WTC11 (cell line): ENCODE measurements at regions not wholly inside any gene's neighbourhood (a gene's known extent, or its start where the extent isn't known, plus 50 kb on each side); places are given as distances from the start of the nearest gene placed in this dataset.

Source experiments
- ATAC-seq: fragments of 200-7000 bp; cut with Tn5 transposase; 2 replicates; pipeline ENCODE4 v1.10.0; 2021; ENCODE audit warnings: mild to moderate bottlenecking, moderate library complexity
- CTCF ChIA-PET: fragments of 300-600 bp; sonication (Branson Sonifier 250); formaldehyde crosslinking; loops from one replicate; lab custom pipeline; 2021; ENCODE audit warnings: antibody characterized with exemption; lab: Charles Lee
- POLR2A ChIA-PET: fragments of 350-600 bp; sonication (Branson Sonifier 250); formaldehyde crosslinking; loops from one replicate; lab custom pipeline; 2021; ENCODE audit warnings: antibody characterized with exemption; lab: Charles Lee
- DNase-seq: peaks from one replicate; pipeline ENCODE4 v3.0.0; 2021; ENCODE audit warnings: low spot score
- H3K27ac Mint-ChIP-seq: 2 replicates; pipeline ENCODE4 v1.8.0; 2021; ENCODE audit warnings: mixed read lengths
- H3K27me3 Mint-ChIP-seq: 2 replicates; pipeline ENCODE4 v1.8.0; 2021; ENCODE audit warnings: low read depth, mild to moderate bottlenecking, moderate library complexity, mixed read lengths
- H3K36me3 Mint-ChIP-seq: 2 replicates; pipeline ENCODE4 v1.8.0; 2021; ENCODE audit warnings: mixed read lengths
- H3K4me1 Mint-ChIP-seq: 2 replicates; pipeline ENCODE4 v1.8.0; 2022; ENCODE audit warnings: mixed read lengths
- H3K4me3 Mint-ChIP-seq: 2 replicates; pipeline ENCODE4 v1.8.0; 2021; ENCODE audit warnings: mild to moderate bottlenecking, moderate library complexity, mixed read lengths
- H3K9me3 Mint-ChIP-seq: 2 replicates; pipeline ENCODE4 v1.8.0; 2021; ENCODE audit warnings: mixed read lengths
- ARID4B ChIP-seq: sonication (generic); formaldehyde crosslinking; IDR thresholded peaks from 2 replicates; pipeline ENCODE4 v1.8.0; 2023; ENCODE audit warnings: missing genetic modification reagents, mild to moderate bottlenecking, borderline replicate concordance
- ELF4 ChIP-seq: sonication (generic); formaldehyde crosslinking; IDR thresholded peaks from 2 replicates; pipeline ENCODE4 v1.8.1; 2022; ENCODE audit warnings: low read depth, mild to moderate bottlenecking, moderate library complexity, missing genetic modification reagents
- EMX1 ChIP-seq: fragments of 250-450 bp; sonication (Bioruptor Pico); IDR thresholded peaks from 2 replicates; pipeline ENCODE4 v1.8.0; 2021; ENCODE audit warnings: mild to moderate bottlenecking
- FOXJ3 ChIP-seq: sonication (generic); formaldehyde crosslinking; IDR thresholded peaks from 2 replicates; pipeline ENCODE4 v1.9.0; 2021; ENCODE audit warnings: missing genetic modification reagents, mild to moderate bottlenecking, borderline replicate concordance
- HMGA2 ChIP-seq: fragments of 250-450 bp; sonication (Bioruptor Pico); IDR thresholded peaks from 2 replicates; pipeline ENCODE4 v1.4.0; 2021; ENCODE audit warnings: mild to moderate bottlenecking, moderate library complexity
- IRF2 ChIP-seq: sonication (generic); formaldehyde crosslinking; IDR thresholded peaks from 2 replicates; pipeline ENCODE4 v1.8.0; 2022; ENCODE audit warnings: low read depth, missing genetic modification reagents, borderline replicate concordance
- MLX ChIP-seq: sonication (generic); formaldehyde crosslinking; IDR thresholded peaks from 2 replicates; pipeline ENCODE4 v1.8.1; 2023; ENCODE audit warnings: mild to moderate bottlenecking, missing genetic modification reagents, moderate library complexity
- NFE2L1 ChIP-seq: sonication (generic); formaldehyde crosslinking; IDR thresholded peaks from 2 replicates; pipeline ENCODE4 v1.8.1; 2023; ENCODE audit warnings: missing genetic modification reagents
- PRDM15 ChIP-seq: sonication (generic); formaldehyde crosslinking; IDR thresholded peaks from 2 replicates; pipeline ENCODE4 v1.8.0; 2022; ENCODE audit warnings: missing genetic modification reagents
- RELA ChIP-seq: sonication (generic); formaldehyde crosslinking; IDR thresholded peaks from 2 replicates; pipeline ENCODE4 v1.8.1; 2022; ENCODE audit warnings: missing genetic modification reagents, mild to moderate bottlenecking, borderline replicate concordance
- TEAD1 ChIP-seq: sonication (generic); formaldehyde crosslinking; IDR thresholded peaks from 2 replicates; pipeline ENCODE4 v1.8.0; 2022; ENCODE audit warnings: mild to moderate bottlenecking, missing genetic modification reagents
- ZNF121 ChIP-seq: sonication (generic); formaldehyde crosslinking; IDR thresholded peaks from 2 replicates; pipeline ENCODE4 v1.8.0; 2023; ENCODE audit warnings: missing genetic modification reagents
- ZNF219 ChIP-seq: sonication (generic); formaldehyde crosslinking; IDR thresholded peaks from 2 replicates; pipeline ENCODE4 v1.8.0; 2023; ENCODE audit warnings: missing genetic modification reagents, mild to moderate bottlenecking, borderline replicate concordance
- ZNF232 ChIP-seq: sonication (generic); formaldehyde crosslinking; IDR thresholded peaks from 2 replicates; pipeline ENCODE4 v1.8.0; 2022; ENCODE audit warnings: mild to moderate bottlenecking, missing genetic modification reagents
- ZNF396 ChIP-seq: fragments of 250-450 bp; sonication (Bioruptor Pico); IDR thresholded peaks from 2 replicates; pipeline ENCODE4 v1.8.0; 2021; ENCODE audit warnings: mild to moderate bottlenecking, moderate library complexity, borderline replicate concordance
- ZNF423 ChIP-seq: fragments of 250-450 bp; sonication (Bioruptor Pico); IDR thresholded peaks from 2 replicates; pipeline ENCODE4 v2.1.2; 2022; ENCODE audit warnings: mild to moderate bottlenecking, moderate library complexity
- ZNF425 ChIP-seq: fragments of 250-450 bp; sonication (Bioruptor Pico); conservative IDR thresholded peaks from 2 replicates; pipeline ENCODE4 v1.9.0; 2021; ENCODE audit warnings: mild to moderate bottlenecking
- ZNF532 ChIP-seq: fragments of 250-450 bp; sonication (Bioruptor Pico); IDR thresholded peaks from 2 replicates; pipeline ENCODE4 v1.9.0; 2021; ENCODE audit warnings: mild to moderate bottlenecking, borderline replicate concordance
- ZNF671 ChIP-seq: fragments of 250-450 bp; sonication (Bioruptor Pico); IDR thresholded peaks from 2 replicates; pipeline ENCODE4 v1.8.0; 2021; ENCODE audit warnings: mild to moderate bottlenecking

GRCh38 chr3:28050885-28051284, 190.5 kb upstream of the CMC1 start:
- TF ChIP-seq RELA (CRISPR knock-in tag) = no peak
- TF ChIP-seq HMGA2 (CRISPR knock-in tag) = no peak
- no peak for TF ChIP-seq NFE2L1
- TF ChIP-seq ZNF671 (CRISPR knock-in tag) = no peak
- DNase-seq (no peak), ATAC-seq (no peak)
- ChIA-PET POLR2A (no interaction called here), CTCF (no interaction called here)
- peak overlapping the region; percentile 22; the same call in 1 of the 2 replicates for H3K27ac Mint-ChIP-seq
- no peaks in the 10 kb centered on the region; the same call in 1 of the 2 replicates for H3K9me3 Mint-ChIP-seq
- H3K4me3 Mint-ChIP-seq = no peak overlapping the region
- H3K36me3 Mint-ChIP-seq = peaks cover 3% of the 10 kb centered on the region
- peaks cover 3% of the 10 kb centered on the region; the same call in 1 of the 2 replicates for H3K27me3 Mint-ChIP-seq
- H3K4me1 Mint-ChIP-seq = peaks cover 26% of the 10 kb centered on the region

GRCh38 chr3:28053759-28054158, 187.7 kb upstream of the CMC1 start:
- POLR2A ChIA-PET = no interaction called here
- Mint-ChIP-seq H3K4me1 (peaks cover 44% of the 10 kb centered on the region), H3K27ac (no peak overlapping the region), H3K36me3 (peaks cover 6% of the 10 kb centered on the region), H3K9me3 (no peaks in the 10 kb centered on the region; the same call in 1 of the 2 replicates)
- ATAC-seq (no peak), DNase-seq (no peak)
- TF ChIP-seq ZNF532 (CRISPR knock-in tag) (no peak), MLX (CRISPR knock-in tag) (no peak), ZNF423 (CRISPR knock-in tag) (no peak), EMX1 (no peak), ARID4B (CRISPR knock-in tag) (no peak), ZNF219 (no peak), ZNF396 (no peak), PRDM15 (no peak), ZNF232 (CRISPR knock-in tag) (no peak), TEAD1 (CRISPR knock-in tag) (no peak), ZNF121 (CRISPR knock-in tag) (no peak), ELF4 (no peak), FOXJ3 (CRISPR knock-in tag) (no peak), IRF2 (CRISPR knock-in tag) (no peak), ZNF425 (no peak)
- TF ChIP-seq, all 79 proteins: peak for 0
- Mint-ChIP-seq H3K4me3 (no peak overlapping the region), H3K27me3 (no peaks in the 10 kb centered on the region)
- CTCF ChIA-PET = interaction anchor here (0.7 kb wide), 1 partner anchor 342 kb away, joined by 4 read pairs; no protein-coding TSS in a partner anchor
